ENCODE measurements at regions not wholly inside any gene's neighbourhood (a gene's known extent, or its start where the extent isn't known, plus 50 kb on each side); places are given as distances from the start of the nearest gene placed in this dataset.

DNA sequence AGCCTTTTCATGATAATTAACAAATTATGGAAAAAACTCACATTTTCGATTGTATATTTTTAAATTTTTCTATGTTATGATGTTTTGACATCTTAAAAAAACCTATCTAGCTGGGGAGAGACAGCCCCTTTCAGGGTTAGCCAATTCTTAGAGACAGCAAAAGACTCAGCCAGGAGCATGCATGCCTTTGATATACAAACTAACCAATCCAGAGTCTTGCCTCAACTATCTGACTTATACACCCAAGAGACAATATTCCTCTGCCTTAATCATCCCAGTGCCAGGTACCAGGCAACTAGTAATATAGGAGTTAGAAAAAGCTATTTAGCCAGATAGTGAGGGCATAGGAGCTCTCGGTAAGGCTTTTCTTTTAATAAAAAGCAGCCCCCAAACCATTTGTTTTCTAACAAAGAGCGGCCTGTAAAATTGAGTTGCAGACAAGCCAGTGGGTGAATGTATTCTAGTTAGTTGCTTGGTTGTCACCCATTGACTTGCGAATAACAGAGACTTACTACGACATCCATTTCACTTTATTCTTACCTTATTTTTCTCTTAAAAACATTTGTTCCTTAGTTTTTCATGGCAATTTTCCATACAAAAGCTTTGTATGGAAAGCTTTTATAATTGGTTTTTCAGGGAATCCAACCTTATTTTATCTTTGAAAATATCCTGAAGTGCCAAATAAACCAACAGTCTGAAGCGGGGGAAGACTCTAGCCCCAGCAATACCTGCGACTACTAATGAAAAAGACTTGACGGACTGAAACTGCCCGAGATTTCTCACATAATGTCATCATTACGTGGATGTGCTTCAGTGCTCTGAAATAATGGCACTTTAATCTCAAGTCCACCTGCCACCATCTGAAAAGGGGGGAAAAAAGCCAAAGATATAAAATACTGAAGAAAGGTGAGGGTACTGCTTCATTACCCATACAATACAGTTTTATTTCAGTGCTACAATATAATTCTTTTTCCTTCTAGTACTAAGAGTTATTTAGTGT, 64.6 kb upstream of the ATP2C1 start:
- ATAC-seq, result no peak
- CTCF ChIA-PET, result interaction anchor here (1.5 kb wide), 1 partner anchor 15 kb away, joined by 3 read pairs; no protein-coding TSS in a partner anchor
- POLR2A ChIA-PET, result no interaction called here
- 67% methylated on average over 10 of the region's 10 CpGs for WGBS (ENCODE audit: missing lambda C conversion rate)
- H3K4me2 ChIP-seq, result no peak overlapping the region
- no peaks in the 10 kb centered on the region for H3K9me3 ChIP-seq
- H3K4me3 ChIP-seq, result no peak overlapping the region
- DNase-seq (ENCODE audit: low read depth in 1 of 2, low spot score in 1 of 2), result no peak
- no peak overlapping the region for H3K27ac ChIP-seq
- TF ChIP-seq HOXB13 (CRISPR knock-in tag; IDR thresholded peaks at IDR 0.05; ENCODE audit: low read depth), result no peak
- TF ChIP-seq, protein P1, sequence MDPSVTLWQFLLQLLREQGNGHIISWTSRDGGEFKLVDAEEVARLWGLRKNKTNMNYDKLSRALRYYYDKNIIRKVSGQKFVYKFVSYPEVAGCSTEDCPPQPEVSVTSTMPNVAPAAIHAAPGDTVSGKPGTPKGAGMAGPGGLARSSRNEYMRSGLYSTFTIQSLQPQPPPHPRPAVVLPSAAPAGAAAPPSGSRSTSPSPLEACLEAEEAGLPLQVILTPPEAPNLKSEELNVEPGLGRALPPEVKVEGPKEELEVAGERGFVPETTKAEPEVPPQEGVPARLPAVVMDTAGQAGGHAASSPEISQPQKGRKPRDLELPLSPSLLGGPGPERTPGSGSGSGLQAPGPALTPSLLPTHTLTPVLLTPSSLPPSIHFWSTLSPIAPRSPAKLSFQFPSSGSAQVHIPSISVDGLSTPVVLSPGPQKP (IDR thresholded peaks at IDR 0.05; ENCODE audit: low read depth, low read length), result no peak
- no peak for TF ChIP-seq NR3C1 (IDR thresholded peaks at IDR 0.05)
- TF ChIP-seq JUNB (IDR thresholded peaks at IDR 0.05), result no peak
- TF ChIP-seq HDAC2 (IDR thresholded peaks at IDR 0.05), result no peak
- no peak for TF ChIP-seq SMC3 (IDR thresholded peaks at IDR 0.05)
- TF ChIP-seq, protein P2, sequence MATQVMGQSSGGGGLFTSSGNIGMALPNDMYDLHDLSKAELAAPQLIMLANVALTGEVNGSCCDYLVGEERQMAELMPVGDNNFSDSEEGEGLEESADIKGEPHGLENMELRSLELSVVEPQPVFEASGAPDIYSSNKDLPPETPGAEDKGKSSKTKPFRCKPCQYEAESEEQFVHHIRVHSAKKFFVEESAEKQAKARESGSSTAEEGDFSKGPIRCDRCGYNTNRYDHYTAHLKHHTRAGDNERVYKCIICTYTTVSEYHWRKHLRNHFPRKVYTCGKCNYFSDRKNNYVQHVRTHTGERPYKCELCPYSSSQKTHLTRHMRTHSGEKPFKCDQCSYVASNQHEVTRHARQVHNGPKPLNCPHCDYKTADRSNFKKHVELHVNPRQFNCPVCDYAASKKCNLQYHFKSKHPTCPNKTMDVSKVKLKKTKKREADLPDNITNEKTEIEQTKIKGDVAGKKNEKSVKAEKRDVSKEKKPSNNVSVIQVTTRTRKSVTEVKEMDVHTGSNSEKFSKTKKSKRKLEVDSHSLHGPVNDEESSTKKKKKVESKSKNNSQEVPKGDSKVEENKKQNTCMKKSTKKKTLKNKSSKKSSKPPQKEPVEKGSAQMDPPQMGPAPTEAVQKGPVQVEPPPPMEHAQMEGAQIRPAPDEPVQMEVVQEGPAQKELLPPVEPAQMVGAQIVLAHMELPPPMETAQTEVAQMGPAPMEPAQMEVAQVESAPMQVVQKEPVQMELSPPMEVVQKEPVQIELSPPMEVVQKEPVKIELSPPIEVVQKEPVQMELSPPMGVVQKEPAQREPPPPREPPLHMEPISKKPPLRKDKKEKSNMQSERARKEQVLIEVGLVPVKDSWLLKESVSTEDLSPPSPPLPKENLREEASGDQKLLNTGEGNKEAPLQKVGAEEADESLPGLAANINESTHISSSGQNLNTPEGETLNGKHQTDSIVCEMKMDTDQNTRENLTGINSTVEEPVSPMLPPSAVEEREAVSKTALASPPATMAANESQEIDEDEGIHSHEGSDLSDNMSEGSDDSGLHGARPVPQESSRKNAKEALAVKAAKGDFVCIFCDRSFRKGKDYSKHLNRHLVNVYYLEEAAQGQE (IDR thresholded peaks at IDR 0.05), result no peak
- TF ChIP-seq TP53 (CRISPR knock-in tag; IDR thresholded peaks at IDR 0.05), result no peak
- TF ChIP-seq POLR2A (IDR thresholded peaks at IDR 0.05; ENCODE audit: low read length), result no peak
- no peaks in the 10 kb centered on the region for H3K4me1 ChIP-seq
- FAIRE-seq, result no peak

DNA sequence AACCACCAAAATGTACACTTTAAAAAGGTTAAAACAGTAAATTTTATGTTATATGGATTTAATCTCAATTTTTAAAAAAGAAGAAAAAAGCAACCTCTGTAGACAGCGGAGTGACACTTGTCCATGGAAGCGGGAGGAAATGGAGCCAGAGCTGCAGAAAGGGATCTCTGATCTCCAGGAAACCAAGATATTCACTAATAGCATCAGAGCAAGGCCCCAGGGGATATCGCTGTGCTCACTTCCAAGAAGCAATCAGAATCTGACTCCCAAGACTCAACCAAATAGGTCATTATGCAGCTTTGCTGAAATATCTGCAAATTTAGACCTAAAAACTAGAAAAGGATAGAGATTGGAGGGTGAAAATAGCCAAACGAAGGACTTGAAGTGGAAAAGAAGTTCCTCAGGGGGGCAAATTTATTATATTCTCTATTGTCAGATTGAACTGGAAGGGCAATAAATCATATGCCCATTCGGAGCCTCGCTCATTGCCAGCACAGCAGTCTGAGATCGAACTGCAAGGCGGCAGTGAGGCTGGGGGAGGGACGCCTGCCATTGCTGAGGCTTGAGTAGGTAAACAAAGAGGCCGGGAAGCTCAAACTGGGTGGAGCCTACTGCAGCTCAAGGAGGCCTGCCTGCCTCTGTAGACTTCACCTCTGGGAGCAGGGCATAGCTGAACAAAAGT, 62.0 kb upstream of the ATP2C1 start:
- WGBS (ENCODE audit: missing lambda C conversion rate), result 39% methylated on average over 10 of the region's 10 CpGs
- POLR2A ChIA-PET, result no interaction called here
- DNase-seq (ENCODE audit: low read depth in 1 of 2, low spot score in 1 of 2), result no peak
- Histone ChIP-seq H3K9me3 (no peaks in the 10 kb centered on the region), H3K4me3 (no peak overlapping the region), H3K27ac (no peak overlapping the region), H3K4me2 (0 out of 3 replicates have a peak overlapping the region, but pooled peaks have one; percentile 2), H3K4me1 (no peaks in the 10 kb centered on the region)
- FAIRE-seq, result no peak
- TF ChIP-seq NR3C1 (IDR thresholded peaks at IDR 0.05), result no peak
- no peak for TF ChIP-seq JUNB (IDR thresholded peaks at IDR 0.05)
- TF ChIP-seq, protein P3, sequence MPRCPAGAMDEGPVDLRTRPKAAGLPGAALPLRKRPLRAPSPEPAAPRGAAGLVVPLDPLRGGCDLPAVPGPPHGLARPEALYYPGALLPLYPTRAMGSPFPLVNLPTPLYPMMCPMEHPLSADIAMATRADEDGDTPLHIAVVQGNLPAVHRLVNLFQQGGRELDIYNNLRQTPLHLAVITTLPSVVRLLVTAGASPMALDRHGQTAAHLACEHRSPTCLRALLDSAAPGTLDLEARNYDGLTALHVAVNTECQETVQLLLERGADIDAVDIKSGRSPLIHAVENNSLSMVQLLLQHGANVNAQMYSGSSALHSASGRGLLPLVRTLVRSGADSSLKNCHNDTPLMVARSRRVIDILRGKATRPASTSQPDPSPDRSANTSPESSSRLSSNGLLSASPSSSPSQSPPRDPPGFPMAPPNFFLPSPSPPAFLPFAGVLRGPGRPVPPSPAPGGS (IDR thresholded peaks at IDR 0.05), result no peak
- no peak for TF ChIP-seq CHD2 (IDR thresholded peaks at IDR 0.05; ENCODE audit: low read length, partially characterized antibody)
- TF ChIP-seq HEYL (CRISPR knock-in tag; IDR thresholded peaks at IDR 0.05), result no peak
- TF ChIP-seq SREBF2 (IDR thresholded peaks at IDR 0.05), result no peak
- no peak for TF ChIP-seq MAFK (IDR thresholded peaks at IDR 0.05; ENCODE audit: partially characterized antibody)
- no peak for TF ChIP-seq EP300 (IDR thresholded peaks at IDR 0.05)
- TF ChIP-seq ZC3H11A (IDR thresholded peaks at IDR 0.05), result no peak
- TF ChIP-seq, protein P1 (IDR thresholded peaks at IDR 0.05; ENCODE audit: low read depth, low read length), result no peak
- TF ChIP-seq, protein P4, sequence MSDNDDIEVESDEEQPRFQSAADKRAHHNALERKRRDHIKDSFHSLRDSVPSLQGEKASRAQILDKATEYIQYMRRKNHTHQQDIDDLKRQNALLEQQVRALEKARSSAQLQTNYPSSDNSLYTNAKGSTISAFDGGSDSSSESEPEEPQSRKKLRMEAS (IDR thresholded peaks at IDR 0.05), result no peak
- no peak for TF ChIP-seq CBX2 (IDR thresholded peaks at IDR 0.05; ENCODE audit: borderline replicate concordance, low read depth)
- no peak for TF ChIP-seq HOXB5 (CRISPR knock-in tag; IDR thresholded peaks at IDR 0.05)
- no peak for TF ChIP-seq HDAC2 (IDR thresholded peaks at IDR 0.05)
- TF ChIP-seq ESRRA (IDR thresholded peaks at IDR 0.05; ENCODE audit: borderline replicate concordance, low read length), result no peak
- TF ChIP-seq, protein P5, sequence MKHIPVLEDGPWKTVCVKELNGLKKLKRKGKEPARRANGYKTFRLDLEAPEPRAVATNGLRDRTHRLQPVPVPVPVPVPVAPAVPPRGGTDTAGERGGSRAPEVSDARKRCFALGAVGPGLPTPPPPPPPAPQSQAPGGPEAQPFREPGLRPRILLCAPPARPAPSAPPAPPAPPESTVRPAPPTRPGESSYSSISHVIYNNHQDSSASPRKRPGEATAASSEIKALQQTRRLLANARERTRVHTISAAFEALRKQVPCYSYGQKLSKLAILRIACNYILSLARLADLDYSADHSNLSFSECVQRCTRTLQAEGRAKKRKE (CRISPR knock-in tag; IDR thresholded peaks at IDR 0.05; ENCODE audit: low read depth), result no peak
- TF ChIP-seq, protein P6, sequence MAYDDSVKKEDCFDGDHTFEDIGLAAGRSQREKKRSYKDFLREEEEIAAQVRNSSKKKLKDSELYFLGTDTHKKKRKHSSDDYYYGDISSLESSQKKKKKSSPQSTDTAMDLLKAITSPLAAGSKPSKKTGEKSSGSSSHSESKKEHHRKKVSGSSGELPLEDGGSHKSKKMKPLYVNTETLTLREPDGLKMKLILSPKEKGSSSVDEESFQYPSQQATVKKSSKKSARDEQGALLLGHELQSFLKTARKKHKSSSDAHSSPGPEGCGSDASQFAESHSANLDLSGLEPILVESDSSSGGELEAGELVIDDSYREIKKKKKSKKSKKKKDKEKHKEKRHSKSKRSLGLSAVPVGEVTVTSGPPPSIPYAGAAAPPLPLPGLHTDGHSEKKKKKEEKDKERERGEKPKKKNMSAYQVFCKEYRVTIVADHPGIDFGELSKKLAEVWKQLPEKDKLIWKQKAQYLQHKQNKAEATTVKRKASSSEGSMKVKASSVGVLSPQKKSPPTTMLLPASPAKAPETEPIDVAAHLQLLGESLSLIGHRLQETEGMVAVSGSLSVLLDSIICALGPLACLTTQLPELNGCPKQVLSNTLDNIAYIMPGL (CRISPR knock-in tag; IDR thresholded peaks at IDR 0.05; ENCODE audit: borderline replicate concordance), result no peak
- TF ChIP-seq FOSL2 (IDR thresholded peaks at IDR 0.05), result no peak
- TF ChIP-seq FOSL2 (CRISPR knock-in tag; IDR thresholded peaks at IDR 0.05), result no peak
- TF ChIP-seq MYC (IDR thresholded peaks at IDR 0.05; ENCODE audit: borderline replicate concordance, low read length), result no peak
- CTCF ChIA-PET, result no interaction called here
- ATAC-seq, result no peak
